ENCODE measurements at regions not wholly inside any gene's neighbourhood (a gene's known extent, or its start where the extent isn't known, plus 50 kb on each side); places are given as distances from the start of the nearest gene placed in this dataset.
"Not testable (repeated sequence)": the region's sequence is repeated elsewhere in the genome, so short reads cannot be mapped to it uniquely, and the experiment has no call there.

GRCh38 chr1:166671627-166672026, 167.6 kb upstream of the POGK start:
- in situ Hi-C loops (cut with HindIII; ENCODE audit: low sequenced_read_pairs) = no loop called here
- DNase-seq (ENCODE audit: low read depth) = no peak
- no peak for TF ChIP-seq CTCF (IDR thresholded peaks at IDR 0.05; ENCODE audit: low read depth, low read length, missing control alignments)
- H3K4me3 ChIP-seq (ENCODE audit: low read depth, low read length) = no peak overlapping the region

GRCh38 chr1:166673722-166674121, 165.6 kb upstream of the POGK start:
- in situ Hi-C loops (cut with HindIII; ENCODE audit: low sequenced_read_pairs) = no loop called here
- H3K4me3 ChIP-seq (ENCODE audit: low read depth, low read length) = no peak overlapping the region
- TF ChIP-seq CTCF (IDR thresholded peaks at IDR 0.05; ENCODE audit: low read depth, low read length, missing control alignments) = no peak
- no peak for DNase-seq (ENCODE audit: low read depth)

GRCh38 chr1:166675213-166675612, 164.1 kb upstream of the POGK start:
- H3K4me3 ChIP-seq (ENCODE audit: low read depth, low read length) = no peak overlapping the region
- no peak for DNase-seq (ENCODE audit: low read depth)
- no peak for TF ChIP-seq CTCF (IDR thresholded peaks at IDR 0.05; ENCODE audit: low read depth, low read length, missing control alignments)
- in situ Hi-C loops (cut with HindIII; ENCODE audit: low sequenced_read_pairs) = no loop called here

- H3K4me3 ChIP-seq (ENCODE audit: low read depth, low read length) = no peak overlapping the region
- no peak for DNase-seq (ENCODE audit: low read depth)
- in situ Hi-C loops (cut with HindIII; ENCODE audit: low sequenced_read_pairs) = no loop called here
- no peak for TF ChIP-seq CTCF (IDR thresholded peaks at IDR 0.05; ENCODE audit: low read depth, low read length, missing control alignments)
Measured at GRCh38 chr1:166676981-166677380, 162.3 kb upstream of the POGK start.

- in situ Hi-C loops (cut with HindIII; ENCODE audit: low sequenced_read_pairs) = no loop called here
- TF ChIP-seq CTCF (IDR thresholded peaks at IDR 0.05; ENCODE audit: low read depth, low read length, missing control alignments) = no peak
- no peak overlapping the region for H3K4me3 ChIP-seq (ENCODE audit: low read depth, low read length)
- DNase-seq (ENCODE audit: low read depth) = no peak
Measured at GRCh38 chr1:166679369-166679768, 159.9 kb upstream of the POGK start.

- TF ChIP-seq CTCF (IDR thresholded peaks at IDR 0.05; ENCODE audit: low read depth, low read length, missing control alignments) = no peak
- H3K4me3 ChIP-seq (ENCODE audit: low read depth, low read length) = no peak overlapping the region
- in situ Hi-C loops (cut with HindIII; ENCODE audit: low sequenced_read_pairs) = no loop called here
- DNase-seq (ENCODE audit: low read depth) = no peak
Measured at GRCh38 chr1:166682588-166682987, 156.7 kb upstream of the POGK start.

GRCh38 chr1:166684669-166685068, 154.6 kb upstream of the POGK start:
- in situ Hi-C loops (cut with HindIII; ENCODE audit: low sequenced_read_pairs); H3K4me3 ChIP-seq (ENCODE audit: low read depth, low read length); DNase-seq (ENCODE audit: low read depth): not testable (repeated sequence)
